Lower lobe of right lung (tissue), 2 donors: ENCODE measurements at regions not wholly inside any gene's neighbourhood (a gene's known extent, or its start where the extent isn't known, plus 50 kb on each side); places are given as distances from the start of the nearest gene placed in this dataset.

Experiments
- ATAC-seq, 2 donors: fragments of 200-7000 bp; cut with Tn5 transposase; one replicate each; pipeline ENCODE4 v1.9.1; 2020 to 2022; ENCODE audit warnings: mild to moderate bottlenecking in 2 of 2, moderate library complexity in 2 of 2
- DNase-seq: peaks from one replicate; pipeline ENCODE4 v3.0.0-alpha.2; 2020
- H3K27ac ChIP-seq: fragments of 200-600 bp; one replicate; pipeline ENCODE4 v1.8.0; 2022
- H3K27me3 ChIP-seq: fragments of 200-600 bp; one replicate; pipeline ENCODE4 v1.8.0; 2022; ENCODE audit warnings: low read depth
- H3K36me3 ChIP-seq: fragments of 200-600 bp; one replicate; pipeline ENCODE4 v1.8.0; 2022; ENCODE audit warnings: mild to moderate bottlenecking
- H3K4me1 ChIP-seq: fragments of 200-600 bp; one replicate; pipeline ENCODE4 v1.8.0; 2022
- H3K4me3 ChIP-seq: fragments of 200-600 bp; one replicate; pipeline ENCODE4 v1.8.0; 2022; ENCODE audit warnings: mild to moderate bottlenecking
- H3K9me3 ChIP-seq: fragments of 200-600 bp; one replicate; pipeline ENCODE4 v1.8.0; 2022
- CTCF ChIP-seq: fragments of 200-600 bp; IDR thresholded peaks from one replicate; pipeline ENCODE4 v1.8.0; 2022; ENCODE audit warnings: antibody characterized with exemption, mild to moderate bottlenecking
- intact Hi-C: fragments of 100-400 bp; cut with DNase I; formaldehyde crosslinking; loops from one replicate; pipeline ENCODE4 v1.11.0; 2022
- donor health status: DM: no; HTN: yes; CAD: no; lungs with severe emphysema.

- no peak for DNase-seq
- Histone ChIP-seq H3K4me1 (no peaks in the 10 kb centered on the region), H3K27ac (no peak overlapping the region), H3K9me3 (no peaks in the 10 kb centered on the region), H3K4me3 (no peak overlapping the region), H3K36me3 (no peaks in the 10 kb centered on the region), H3K27me3 (no peaks in the 10 kb centered on the region)
- no peak for TF ChIP-seq CTCF
- intact Hi-C loops, result no loop called here
- no peak for ATAC-seq
These were observed 124.0 kb upstream of the HPF1 start for GRCh38 chr4:169881769-169882168.

- Histone ChIP-seq H3K36me3 (no peaks in the 10 kb centered on the region), H3K27me3 (no peaks in the 10 kb centered on the region), H3K4me1 (no peaks in the 10 kb centered on the region), H3K27ac (no peak overlapping the region), H3K4me3 (no peak overlapping the region), H3K9me3 (no peaks in the 10 kb centered on the region)
- DNase-seq (no peak), ATAC-seq (no peak)
- intact Hi-C loops, result no loop called here
- TF ChIP-seq CTCF, result no peak
These were observed 112.8 kb upstream of the HPF1 start for GRCh38 chr4:169870507-169870906.

GRCh38 chr4:169869490-169869889 lies 111.7 kb upstream of the HPF1 start:
- Histone ChIP-seq H3K4me3 (no peak overlapping the region), H3K9me3 (no peaks in the 10 kb centered on the region), H3K27me3 (no peaks in the 10 kb centered on the region), H3K4me1 (no peaks in the 10 kb centered on the region), H3K36me3 (no peaks in the 10 kb centered on the region), H3K27ac (no peak overlapping the region)
- intact Hi-C loops, result no loop called here
- DNase-seq (no peak), ATAC-seq (no peak)
- TF ChIP-seq CTCF, result no peak

DNA sequence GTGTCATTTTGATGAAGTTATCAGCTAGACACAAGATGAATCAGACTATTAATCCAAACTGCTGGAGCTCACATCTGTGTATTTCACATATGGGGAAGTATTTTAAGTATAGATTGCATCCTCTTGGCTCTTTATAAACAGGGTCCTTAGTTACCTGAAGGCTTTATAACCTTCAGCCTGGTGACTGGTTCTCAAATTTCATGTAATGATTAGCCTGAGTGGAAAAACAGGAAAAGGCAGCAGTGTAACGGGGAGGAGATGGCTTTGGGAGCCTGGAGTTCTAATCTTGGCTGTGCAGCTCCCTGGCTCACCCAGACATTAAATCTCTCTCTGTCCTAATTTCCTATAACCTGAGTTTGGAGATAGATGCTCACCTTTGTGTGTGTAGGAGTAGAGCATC lies 103.8 kb upstream of the HPF1 start:
- Histone ChIP-seq H3K4me3 (no peak overlapping the region), H3K36me3 (no peaks in the 10 kb centered on the region), H3K9me3 (no peaks in the 10 kb centered on the region), H3K4me1 (no peaks in the 10 kb centered on the region), H3K27me3 (no peaks in the 10 kb centered on the region), H3K27ac (no peak overlapping the region)
- no peak for TF ChIP-seq CTCF
- ATAC-seq (no peak), DNase-seq (no peak)
- intact Hi-C loops, result no loop called here

GRCh38 chr4:169859366-169860216 lies 101.8 kb upstream of the HPF1 start:
- Histone ChIP-seq H3K9me3 (no peaks in the 10 kb centered on the region), H3K4me3 (no peak overlapping the region), H3K4me1 (no peaks in the 10 kb centered on the region), H3K27ac (no peak overlapping the region), H3K27me3 (no peaks in the 10 kb centered on the region), H3K36me3 (no peaks in the 10 kb centered on the region)
- TF ChIP-seq CTCF, result no peak
- ATAC-seq (no peak), DNase-seq (no peak)
- intact Hi-C loops, result no loop called here
